ENCODE measurements at regions not wholly inside any gene's neighbourhood (a gene's known extent, or its start where the extent isn't known, plus 50 kb on each side); places are given as distances from the start of the nearest gene placed in this dataset.

DNA sequence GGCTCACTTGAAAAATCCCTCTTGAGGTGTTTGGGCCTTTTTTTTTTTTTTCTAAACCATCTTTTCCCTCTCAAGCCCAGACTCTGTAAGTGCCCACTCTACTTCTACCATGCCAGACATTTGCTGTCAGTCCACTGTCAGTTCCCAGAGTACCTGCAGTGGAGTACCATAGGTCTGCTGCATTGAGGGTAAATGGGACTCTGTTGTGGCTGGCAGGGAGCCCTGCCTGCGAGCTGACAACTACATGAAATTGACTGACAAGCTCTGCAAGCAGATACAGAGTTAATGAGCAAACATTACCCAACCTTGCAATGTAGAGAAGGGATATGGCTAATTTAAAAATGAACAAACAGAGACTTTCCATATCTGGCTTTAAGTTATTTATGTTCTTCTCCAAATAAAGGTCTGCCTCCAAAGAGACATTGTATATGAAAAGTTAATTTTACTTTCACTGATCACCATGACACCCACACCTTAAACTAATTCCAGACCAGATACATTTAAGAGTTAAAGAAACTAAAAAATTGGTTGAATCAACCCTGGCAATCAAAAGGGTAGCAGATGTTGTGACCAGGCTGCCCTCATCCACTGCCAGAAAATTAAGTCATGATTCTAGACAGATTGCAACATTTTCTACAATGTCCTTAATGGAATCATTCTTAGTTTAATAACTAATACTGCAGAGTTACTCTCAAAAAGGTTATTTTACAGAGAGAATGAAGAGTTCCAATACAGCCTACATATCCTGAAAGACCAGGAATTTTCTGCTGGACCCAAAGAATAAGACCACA, 100.4 kb upstream of the PAM start:
- intact Hi-C loops (cut with DNase I, micrococcal nuclease), result no loop called here
- Histone ChIP-seq H3K9me3 (ENCODE audit: control insufficient read depth in 1 of 2, insufficient read depth in 1 of 2, low read length in 2 of 2) (no peaks in the 10 kb centered on the region), H3K36me3 (ENCODE audit: insufficient read depth, low read length) (no peaks in the 10 kb centered on the region), H3K27me3 (ENCODE audit: control insufficient read depth in 1 of 2, insufficient read depth in 2 of 2, low read length in 2 of 2) (no peaks in the 10 kb centered on the region), H3K4me1 (ENCODE audit: insufficient read depth, low read length) (no peaks in the 10 kb centered on the region), H3K27ac (ENCODE audit: low read depth in 1 of 2, low read length in 2 of 2) (no peak overlapping the region), H3K4me3 (ENCODE audit: low read length) (no peak overlapping the region)
- CTCF ChIA-PET, result no interaction called here
- H3K27ac Mint-ChIP-seq, result no peak overlapping the region
- H3K9me3 Mint-ChIP-seq, result no peaks in the 10 kb centered on the region
- no peaks in the 10 kb centered on the region for H3K36me3 Mint-ChIP-seq (ENCODE audit: low read depth)
- ATAC-seq (ENCODE audit: poor library complexity), result no peak
- H3K27me3 Mint-ChIP-seq, result peaks cover 18% of the 10 kb centered on the region
- no peak overlapping the region for H3K4me3 Mint-ChIP-seq
- TF ChIP-seq, protein P1, sequence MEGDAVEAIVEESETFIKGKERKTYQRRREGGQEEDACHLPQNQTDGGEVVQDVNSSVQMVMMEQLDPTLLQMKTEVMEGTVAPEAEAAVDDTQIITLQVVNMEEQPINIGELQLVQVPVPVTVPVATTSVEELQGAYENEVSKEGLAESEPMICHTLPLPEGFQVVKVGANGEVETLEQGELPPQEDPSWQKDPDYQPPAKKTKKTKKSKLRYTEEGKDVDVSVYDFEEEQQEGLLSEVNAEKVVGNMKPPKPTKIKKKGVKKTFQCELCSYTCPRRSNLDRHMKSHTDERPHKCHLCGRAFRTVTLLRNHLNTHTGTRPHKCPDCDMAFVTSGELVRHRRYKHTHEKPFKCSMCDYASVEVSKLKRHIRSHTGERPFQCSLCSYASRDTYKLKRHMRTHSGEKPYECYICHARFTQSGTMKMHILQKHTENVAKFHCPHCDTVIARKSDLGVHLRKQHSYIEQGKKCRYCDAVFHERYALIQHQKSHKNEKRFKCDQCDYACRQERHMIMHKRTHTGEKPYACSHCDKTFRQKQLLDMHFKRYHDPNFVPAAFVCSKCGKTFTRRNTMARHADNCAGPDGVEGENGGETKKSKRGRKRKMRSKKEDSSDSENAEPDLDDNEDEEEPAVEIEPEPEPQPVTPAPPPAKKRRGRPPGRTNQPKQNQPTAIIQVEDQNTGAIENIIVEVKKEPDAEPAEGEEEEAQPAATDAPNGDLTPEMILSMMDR (IDR thresholded peaks at IDR 0.05), result no peak
- POLR2A ChIA-PET, result no interaction called here
- H3K4me1 Mint-ChIP-seq (ENCODE audit: low read depth), result no peaks in the 10 kb centered on the region
- no peak for DNase-seq

DNA sequence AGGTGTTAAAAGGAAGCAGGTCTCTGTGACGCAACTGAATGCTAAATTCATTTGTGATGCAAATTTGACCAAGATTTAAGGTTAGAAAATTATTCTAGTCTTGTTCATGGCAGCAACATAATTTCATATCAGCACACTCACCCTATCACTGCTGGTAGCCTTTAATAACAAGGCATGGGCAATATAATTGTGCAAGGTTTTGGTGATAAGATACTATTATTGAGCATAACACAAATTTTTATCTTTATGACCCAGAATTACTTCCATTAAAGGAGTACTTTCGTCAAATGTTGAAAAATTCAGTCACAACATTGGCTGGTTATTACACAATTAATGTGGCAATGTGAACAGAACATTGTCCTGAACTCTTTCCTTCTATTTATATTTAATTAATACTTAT, 96.0 kb upstream of the PAM start:
- TF ChIP-seq, protein P1 (IDR thresholded peaks at IDR 0.05), result no peak
- Histone ChIP-seq H3K4me3 (ENCODE audit: low read length) (no peak overlapping the region), H3K36me3 (ENCODE audit: insufficient read depth, low read length) (no peaks in the 10 kb centered on the region), H3K9me3 (ENCODE audit: control insufficient read depth in 1 of 2, insufficient read depth in 1 of 2, low read length in 2 of 2) (no peaks in the 10 kb centered on the region), H3K27me3 (ENCODE audit: control insufficient read depth in 1 of 2, insufficient read depth in 2 of 2, low read length in 2 of 2) (no peaks in the 10 kb centered on the region), H3K4me1 (ENCODE audit: insufficient read depth, low read length) (no peaks in the 10 kb centered on the region), H3K27ac (ENCODE audit: low read depth in 1 of 2, low read length in 2 of 2) (no peak overlapping the region)
- CTCF ChIA-PET, result no interaction called here
- Mint-ChIP-seq H3K27me3 (peaks cover 14% of the 10 kb centered on the region), H3K27ac (no peak overlapping the region), H3K4me3 (no peak overlapping the region), H3K36me3 (ENCODE audit: low read depth) (no peaks in the 10 kb centered on the region), H3K4me1 (ENCODE audit: low read depth) (no peaks in the 10 kb centered on the region), H3K9me3 (no peaks in the 10 kb centered on the region)
- DNase-seq, result no peak
- intact Hi-C loops (cut with DNase I, micrococcal nuclease), result no loop called here
- ATAC-seq (ENCODE audit: poor library complexity), result no peak
- POLR2A ChIA-PET, result no interaction called here

DNA sequence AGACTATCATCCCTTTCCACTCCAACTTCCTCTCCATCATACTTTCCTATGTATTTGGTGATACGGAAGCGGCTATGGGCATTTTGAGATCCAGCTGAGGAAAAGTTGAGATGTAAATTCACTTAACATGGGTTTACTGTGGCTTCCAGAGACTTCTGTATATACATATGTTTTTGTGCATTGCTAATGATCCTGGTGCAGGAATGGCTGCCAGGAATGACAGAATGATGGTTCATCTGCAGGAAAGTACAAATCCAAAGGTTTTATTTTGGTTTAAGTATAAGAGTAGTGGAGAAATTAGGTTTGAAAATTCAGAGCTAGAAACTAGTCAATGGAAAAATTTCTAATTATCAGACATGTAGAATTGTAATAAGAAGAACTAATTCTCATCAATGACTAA, 95.0 kb upstream of the PAM start:
- no peaks in the 10 kb centered on the region for H3K9me3 ChIP-seq (ENCODE audit: control insufficient read depth in 1 of 2, insufficient read depth in 1 of 2, low read length in 2 of 2)
- H3K36me3 ChIP-seq (ENCODE audit: insufficient read depth, low read length), result no peaks in the 10 kb centered on the region
- no peak overlapping the region for H3K4me3 ChIP-seq (ENCODE audit: low read length)
- Mint-ChIP-seq H3K4me1 (ENCODE audit: low read depth) (no peaks in the 10 kb centered on the region), H3K9me3 (no peaks in the 10 kb centered on the region), H3K36me3 (ENCODE audit: low read depth) (no peaks in the 10 kb centered on the region), H3K27me3 (peaks cover 8% of the 10 kb centered on the region), H3K27ac (no peak overlapping the region), H3K4me3 (no peak overlapping the region)
- no peak overlapping the region for H3K27ac ChIP-seq (ENCODE audit: low read depth in 1 of 2, low read length in 2 of 2)
- TF ChIP-seq, protein P1 (IDR thresholded peaks at IDR 0.05), result no peak
- ChIA-PET POLR2A (no interaction called here), CTCF (no interaction called here)
- ATAC-seq (ENCODE audit: poor library complexity) (no peak), DNase-seq (no peak)
- H3K4me1 ChIP-seq (ENCODE audit: insufficient read depth, low read length), result no peaks in the 10 kb centered on the region
- no peaks in the 10 kb centered on the region for H3K27me3 ChIP-seq (ENCODE audit: control insufficient read depth in 1 of 2, insufficient read depth in 2 of 2, low read length in 2 of 2)
- intact Hi-C loops (cut with DNase I, micrococcal nuclease), result no loop called here
